ENCODE measurements at regions not wholly inside any gene's neighbourhood (a gene's known extent, or its start where the extent isn't known, plus 50 kb on each side); places are given as distances from the start of the nearest gene placed in this dataset.

DNA sequence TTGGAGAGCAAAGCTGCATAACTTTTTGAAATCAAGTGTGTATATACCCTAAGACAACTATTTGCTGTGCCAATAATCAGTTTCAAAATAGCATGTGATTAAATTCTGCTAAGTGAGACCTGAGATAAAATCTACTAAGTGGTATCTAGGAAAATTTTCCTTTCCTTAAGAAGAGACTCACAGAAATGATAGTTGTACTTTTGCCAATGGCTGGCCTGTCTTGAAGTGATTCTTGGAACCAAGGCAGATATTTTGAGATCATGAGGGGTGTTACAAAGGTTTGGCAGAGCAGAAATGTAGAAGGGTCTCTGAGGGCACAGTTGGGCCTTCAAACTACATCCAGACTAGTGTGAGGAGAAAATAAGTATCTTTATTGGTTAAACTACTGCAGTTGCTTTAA lies 902.6 kb upstream of the TENM4 start:
- TF ChIP-seq, protein P1, sequence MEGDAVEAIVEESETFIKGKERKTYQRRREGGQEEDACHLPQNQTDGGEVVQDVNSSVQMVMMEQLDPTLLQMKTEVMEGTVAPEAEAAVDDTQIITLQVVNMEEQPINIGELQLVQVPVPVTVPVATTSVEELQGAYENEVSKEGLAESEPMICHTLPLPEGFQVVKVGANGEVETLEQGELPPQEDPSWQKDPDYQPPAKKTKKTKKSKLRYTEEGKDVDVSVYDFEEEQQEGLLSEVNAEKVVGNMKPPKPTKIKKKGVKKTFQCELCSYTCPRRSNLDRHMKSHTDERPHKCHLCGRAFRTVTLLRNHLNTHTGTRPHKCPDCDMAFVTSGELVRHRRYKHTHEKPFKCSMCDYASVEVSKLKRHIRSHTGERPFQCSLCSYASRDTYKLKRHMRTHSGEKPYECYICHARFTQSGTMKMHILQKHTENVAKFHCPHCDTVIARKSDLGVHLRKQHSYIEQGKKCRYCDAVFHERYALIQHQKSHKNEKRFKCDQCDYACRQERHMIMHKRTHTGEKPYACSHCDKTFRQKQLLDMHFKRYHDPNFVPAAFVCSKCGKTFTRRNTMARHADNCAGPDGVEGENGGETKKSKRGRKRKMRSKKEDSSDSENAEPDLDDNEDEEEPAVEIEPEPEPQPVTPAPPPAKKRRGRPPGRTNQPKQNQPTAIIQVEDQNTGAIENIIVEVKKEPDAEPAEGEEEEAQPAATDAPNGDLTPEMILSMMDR (IDR thresholded peaks at IDR 0.05; ENCODE audit: control extremely low read depth in 1 of 3, insufficient read depth in 1 of 3, low read depth in 1 of 3, low read length in 3 of 3), result no peak
- TF ChIP-seq EZH2 (IDR thresholded peaks at IDR 0.05; ENCODE audit: low read depth, low read length, severe bottlenecking), result no peak
- TF ChIP-seq POLR2AphosphoS5 (IDR thresholded peaks at IDR 0.05; ENCODE audit: low read depth, low read length), result no peak
- no peak for TF ChIP-seq POLR2A (IDR thresholded peaks at IDR 0.05; ENCODE audit: control extremely low read depth in 1 of 2, low read depth in 2 of 2, low read length in 2 of 2)

All from H1 (cell line).